GM12891 (cell line): ENCODE measurements at regions not wholly inside any gene's neighbourhood (a gene's known extent, or its start where the extent isn't known, plus 50 kb on each side); places are given as distances from the start of the nearest gene placed in this dataset.

Experiments
- PAX5 ChIP-seq: IDR thresholded peaks from 2 replicates; pipeline ENCODE4 v1.6.1; 2011; ENCODE audit warnings: low read length, moderate library complexity, mild to moderate bottlenecking; ENCODE audit not compliant: insufficient read depth, severe bottlenecking
- POLR2A ChIP-seq: IDR thresholded peaks from 2 replicates; pipeline ENCODE4 v1.6.1; 2011; ENCODE audit warnings: low read depth, low read length, control low read depth
- POLR2AphosphoS5 ChIP-seq: IDR thresholded peaks from 2 replicates; pipeline ENCODE4 v1.6.1; 2011; ENCODE audit warnings: low read depth, low read length, control low read depth
- TAF1 ChIP-seq: IDR thresholded peaks from 2 replicates; pipeline ENCODE4 v1.6.1; 2011; ENCODE audit warnings: low read depth, low read length, control low read depth

- no peak for TF ChIP-seq POLR2AphosphoS5
- no peak for TF ChIP-seq POLR2A
- TF ChIP-seq TAF1 = no peak
- no peak for TF ChIP-seq PAX5
Measured at GRCh38 chr22:22391543-22391942, 117.0 kb downstream of the ZNF280B start.
